GM23338 (cell line): ENCODE measurements at regions not wholly inside any gene's neighbourhood (a gene's known extent, or its start where the extent isn't known, plus 50 kb on each side); places are given as distances from the start of the nearest gene placed in this dataset.

ENCODE experiments used
- ATAC-seq: fragments of 200-7000 bp; cut with Tn5 transposase; 3 replicates; pipeline ENCODE4 v1.9.1; 2020
- DNase-seq: peaks from one replicate; pipeline ENCODE4 v3.0.0-alpha.2; 2015; ENCODE audit warnings: low spot score
- H2AFZ ChIP-seq: fragments of 200-600 bp; sonication (generic); 2 replicates; pipeline ENCODE4 v1.8.0; 2016; ENCODE audit warnings: antibody characterized with exemption, mild to moderate bottlenecking, moderate library complexity
- H3F3A ChIP-seq: fragments of 200-600 bp; sonication (generic); replicated peaks from 2 replicates; pipeline ENCODE4 v1.8.0; 2017; ENCODE audit warnings: antibody characterized with exemption, mixed run types, low read depth
- H3K27ac ChIP-seq: fragments of 200-600 bp; sonication (generic); 2 replicates; pipeline ENCODE4 v1.6.1; 2016; ENCODE audit warnings: low read depth
- H3K27me3 ChIP-seq: fragments of 200-600 bp; sonication (generic); 2 replicates; pipeline ENCODE4 v1.8.0; 2016; ENCODE audit warnings: mild to moderate bottlenecking, mixed run types, moderate library complexity; ENCODE audit not compliant: insufficient read depth
- H3K36me3 ChIP-seq: fragments of 200-600 bp; sonication (generic); 2 replicates; pipeline ENCODE4 v1.8.0; 2016; ENCODE audit warnings: mild to moderate bottlenecking; ENCODE audit not compliant: insufficient read depth
- H3K4me1 ChIP-seq: fragments of 200-600 bp; sonication (generic); 2 replicates; pipeline ENCODE4 v1.8.0; 2016; ENCODE audit warnings: mild to moderate bottlenecking, moderate library complexity; ENCODE audit not compliant: insufficient read depth
- H3K4me2 ChIP-seq: fragments of 200-600 bp; sonication (generic); 2 replicates; pipeline ENCODE4 v1.7.1; 2017; ENCODE audit warnings: mixed run types
- H3K4me3 ChIP-seq: fragments of 200-600 bp; sonication (generic); 2 replicates; pipeline ENCODE4 v1.6.1; 2016; ENCODE audit warnings: mixed run types
- H3K79me2 ChIP-seq: fragments of 200-600 bp; sonication (generic); replicated peaks from 2 replicates; pipeline ENCODE4 v1.8.0; 2017; ENCODE audit warnings: mild to moderate bottlenecking; ENCODE audit not compliant: insufficient read depth
- H3K9me2 ChIP-seq: fragments of 200-600 bp; sonication (generic); 2 replicates; pipeline ENCODE4 v1.8.0; 2017; ENCODE audit not compliant: insufficient read depth
- H4K20me1 ChIP-seq: fragments of 200-600 bp; sonication (generic); replicated peaks from 2 replicates; pipeline ENCODE4 v1.8.0; 2017; ENCODE audit warnings: mild to moderate bottlenecking; ENCODE audit not compliant: insufficient read depth
- H3K27ac Mint-ChIP-seq: 2 replicates; pipeline ENCODE4 v1.8.0; 2020; ENCODE audit warnings: inconsistent platforms, mild to moderate bottlenecking, moderate library complexity, mixed read lengths
- H3K27me3 Mint-ChIP-seq: 3 replicates; pipeline ENCODE4 v1.8.0; 2022; ENCODE audit warnings: low read depth, mild to moderate bottlenecking, moderate library complexity, mixed read lengths, inconsistent platforms; ENCODE audit not compliant: insufficient read depth, poor library complexity
- H3K36me3 Mint-ChIP-seq: 3 replicates; pipeline ENCODE4 v1.8.0; 2021; ENCODE audit warnings: low read depth, mild to moderate bottlenecking, inconsistent platforms, moderate library complexity, mixed read lengths
- H3K4me1 Mint-ChIP-seq: 3 replicates; pipeline ENCODE4 v1.8.0; 2020; ENCODE audit warnings: mild to moderate bottlenecking, inconsistent platforms, mixed read lengths
- H3K4me3 Mint-ChIP-seq: 3 replicates; pipeline ENCODE4 v1.8.0; 2021; ENCODE audit warnings: moderate library complexity, mild to moderate bottlenecking, inconsistent platforms, mixed read lengths
- H3K9me3 Mint-ChIP-seq: 3 replicates; pipeline ENCODE4 v1.8.0; 2020; ENCODE audit warnings: moderate library complexity, mild to moderate bottlenecking, inconsistent platforms, mixed read lengths
- ETS1 ChIP-seq: IDR thresholded peaks from 2 replicates; pipeline ENCODE4 v1.6.1; 2016; ENCODE audit warnings: antibody characterized with exemption
- EZH2 ChIP-seq: fragments of 200-600 bp; sonication (generic); IDR thresholded peaks from one replicate; pipeline ENCODE4 v1.8.0; 2017; ENCODE audit warnings: antibody characterized with exemption, mild to moderate bottlenecking, low read depth; ENCODE audit not compliant: unreplicated experiment
- EZH2phosphoT487 ChIP-seq: fragments of 200-600 bp; sonication (generic); IDR thresholded peaks from one replicate; pipeline ENCODE4 v1.8.1; 2018; ENCODE audit warnings: antibody characterized with exemption; ENCODE audit not compliant: unreplicated experiment
- POLR2AphosphoS5 ChIP-seq: IDR thresholded peaks from 2 replicates; pipeline ENCODE4 v1.6.1; 2016; ENCODE audit warnings: antibody characterized with exemption, low read depth
- REST ChIP-seq: IDR thresholded peaks from one replicate; pipeline ENCODE4 v1.6.1; 2018; ENCODE audit warnings: antibody characterized with exemption; ENCODE audit not compliant: unreplicated experiment
- ZNF462 ChIP-seq: fragments of 250-450 bp; sonication (Bioruptor Pico); IDR thresholded peaks from 2 replicates; pipeline ENCODE4 v1.5.0; 2020; ENCODE audit warnings: mild to moderate bottlenecking, moderate library complexity

- TF ChIP-seq REST (no peak), ZNF462 (CRISPR knock-in tag) (no peak), EZH2phosphoT487 (no peak), EZH2 (no peak)
Observed at GRCh38 chr12:63400318-63400717, 249.3 kb upstream of the AVPR1A start (continued).

- DNase-seq (no peak), ATAC-seq (no peak)
- Histone ChIP-seq H2AFZ (no peak overlapping the region), H3K9me2 (no peaks in the 10 kb centered on the region), H3K4me2 (no peak overlapping the region), H3K36me3 (no peaks in the 10 kb centered on the region), H3K27ac (no peak overlapping the region), H3K79me2 (no peaks in the 10 kb centered on the region), H3F3A (no peaks in the 10 kb centered on the region), H3K4me3 (no peak overlapping the region), H3K27me3 (no peaks in the 10 kb centered on the region), H4K20me1 (no peaks in the 10 kb centered on the region), H3K4me1 (no peaks in the 10 kb centered on the region)
- peaks cover 2% of the 10 kb centered on the region for H3K27me3 Mint-ChIP-seq
- no peak overlapping the region for H3K4me3 Mint-ChIP-seq
- H3K36me3 Mint-ChIP-seq = no peaks in the 10 kb centered on the region
- no peak overlapping the region for H3K27ac Mint-ChIP-seq
- peaks cover 2% of the 10 kb centered on the region; the same call in 1 of the 3 replicates for H3K9me3 Mint-ChIP-seq
- no peak for TF ChIP-seq ETS1
- no peak for TF ChIP-seq POLR2AphosphoS5
- no peaks in the 10 kb centered on the region for H3K4me1 Mint-ChIP-seq
Observed at GRCh38 chr12:63397807-63398206, 246.8 kb upstream of the AVPR1A start.
